Liver (tissue), 8 donors: ENCODE measurements at regions not wholly inside any gene's neighbourhood (a gene's known extent, or its start where the extent isn't known, plus 50 kb on each side); places are given as distances from the start of the nearest gene placed in this dataset.

Source experiments
- DNase-seq: peaks from one replicate; pipeline ENCODE4 v3.0.0-alpha.2; 2017; ENCODE audit warnings: low spot score
- H3K27ac ChIP-seq, 2 donors: one replicate each; pipeline ENCODE4 v1.7.0; 2013; ENCODE audit warnings: inconsistent platforms in 2 of 2, low read length in 2 of 2, control low read depth in 1 of 2, low read depth in 1 of 2, mild to moderate bottlenecking in 1 of 2
- H3K27me3 ChIP-seq, 4 donors: one replicate each; pipeline versions ENCODE4 v1.6.1 to v1.7.0; 2013; ENCODE audit warnings: low read length in 3 of 4, inconsistent platforms in 1 of 4, mild to moderate bottlenecking in 1 of 4, moderate library complexity in 1 of 4; ENCODE audit not compliant: control insufficient read depth in 4 of 4, insufficient read depth in 4 of 4
- H3K36me3 ChIP-seq, 4 donors: one replicate each; pipeline versions ENCODE4 v1.6.1 to v1.7.0; 2013; ENCODE audit warnings: low read length in 3 of 4, mild to moderate bottlenecking in 3 of 4, low read depth in 1 of 4, moderate library complexity in 1 of 4; ENCODE audit not compliant: control insufficient read depth in 4 of 4, insufficient read depth in 3 of 4
- H3K4me1 ChIP-seq, 4 donors: one replicate each; pipeline versions ENCODE4 v1.6.1 to v1.7.0; 2013; ENCODE audit warnings: low read length in 3 of 4, mild to moderate bottlenecking in 3 of 4, moderate library complexity in 1 of 4; ENCODE audit not compliant: control insufficient read depth in 4 of 4, insufficient read depth in 4 of 4
- H3K4me3 ChIP-seq, 3 donors: one replicate each; pipeline versions ENCODE4 v1.6.1 to v1.7.0; 2013; ENCODE audit warnings: low read length in 3 of 3, control low read depth in 1 of 3, low read depth in 1 of 3, mild to moderate bottlenecking in 1 of 3
- H3K9ac ChIP-seq, 2 donors: one replicate each; pipeline ENCODE4 v1.7.0; 2013; ENCODE audit warnings: low read length in 2 of 2, mild to moderate bottlenecking in 2 of 2, moderate library complexity in 2 of 2, control low read depth in 1 of 2, low read depth in 1 of 2
- H3K9me3 ChIP-seq, 4 donors: one replicate each; pipeline versions ENCODE4 v1.6.1 to v1.7.0; 2013; ENCODE audit warnings: low read length in 3 of 4; ENCODE audit not compliant: control insufficient read depth in 4 of 4
- EGR1 ChIP-seq, 2 donors: IDR thresholded peaks; 2 replicates each; pipeline ENCODE4 v1.6.1; 2016 to 2018; ENCODE audit warnings: antibody characterized with exemption in 2 of 2, low read depth in 2 of 2
- FOXA2 ChIP-seq: IDR thresholded peaks from 2 replicates; pipeline ENCODE4 v1.6.1; 2016; ENCODE audit warnings: antibody characterized with exemption
- HNF4G ChIP-seq: IDR thresholded peaks from 2 replicates; pipeline ENCODE4 v1.6.1; 2016; ENCODE audit warnings: antibody characterized with exemption
- NR2F2 ChIP-seq: IDR thresholded peaks from 2 replicates; pipeline ENCODE4 v1.6.1; 2016; ENCODE audit warnings: antibody characterized with exemption
- RAD21 ChIP-seq, 2 donors: IDR thresholded peaks; 2 replicates each; pipeline ENCODE4 v1.6.1; 2016; ENCODE audit warnings: antibody characterized with exemption in 2 of 2, mild to moderate bottlenecking in 2 of 2
- RXRA ChIP-seq, 2 donors: IDR thresholded peaks; 2 replicates each; pipeline ENCODE4 v1.6.1; 2017 to 2018; ENCODE audit warnings: antibody characterized with exemption in 2 of 2, mild to moderate bottlenecking in 1 of 2
- SP1 ChIP-seq: IDR thresholded peaks from 2 replicates; pipeline ENCODE4 v1.6.1; 2018; ENCODE audit warnings: antibody characterized with exemption, mild to moderate bottlenecking
- TAF1 ChIP-seq: conservative IDR thresholded peaks from 2 replicates; pipeline ENCODE4 v1.6.1; 2016; ENCODE audit warnings: antibody characterized with exemption, mild to moderate bottlenecking
- YY1 ChIP-seq: IDR thresholded peaks from 2 replicates; pipeline ENCODE4 v1.6.1; 2016; ENCODE audit warnings: antibody characterized with exemption, mild to moderate bottlenecking
- WGBS: extraction: QIAGEN DNeasy Blood & Tissue Kit; methylation state at CpG from one replicate; pipeline ENCODE4 v1.1.7; 2013; 5-methylcytosine and 5-hydroxymethylcytosine counted together
- TF ChIP-seq, protein P1 (sequence below): IDR thresholded peaks from 2 replicates; pipeline ENCODE4 v1.6.1; 2016; ENCODE audit warnings: antibody characterized with exemption
- TF ChIP-seq, protein P2 (sequence below): IDR thresholded peaks from 2 replicates; pipeline ENCODE4 v1.6.1; 2016; ENCODE audit warnings: antibody characterized with exemption
- TF ChIP-seq, protein P3 (sequence below): fragments of 150-350 bp; IDR thresholded peaks from 2 replicates; pipeline ENCODE4 v1.5.1; 2017; ENCODE audit warnings: improper control_type of control experiment, low read depth, low read length; ENCODE audit not compliant: missing input control
- TF ChIP-seq, protein P4 (sequence below): IDR thresholded peaks from 2 replicates; pipeline ENCODE4 v1.6.1; 2016; ENCODE audit warnings: antibody characterized with exemption, mild to moderate bottlenecking
- donor health status: healthy.
- donor health status: healthy.
- donor health status: healthy.
- donor health status: healthy.
- donor health status: healthy.

DNA sequence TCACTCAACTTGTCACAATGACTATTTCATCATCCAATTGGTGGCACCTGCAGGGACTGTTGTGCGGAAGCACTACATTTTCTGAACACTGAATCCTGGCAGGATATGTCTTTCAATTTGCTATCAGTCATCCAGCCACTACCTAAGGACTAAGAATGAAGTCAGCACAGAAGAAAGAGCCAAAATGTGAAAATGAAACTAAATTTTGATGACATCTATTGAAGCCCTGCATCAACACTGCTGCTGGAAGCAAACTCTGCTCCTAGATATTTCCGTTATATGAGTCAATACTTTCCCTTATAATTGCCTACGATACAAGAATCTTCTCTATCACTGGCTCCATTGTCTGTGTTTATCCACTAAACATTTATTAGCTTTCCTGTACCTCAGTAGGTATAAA is 917.9 kb downstream of the RAPGEF2 start:
- no peak overlapping the region for H3K9ac ChIP-seq
- 91% methylated on average over 3 of the region's 3 CpGs for WGBS
- no peaks in the 10 kb centered on the region for H3K4me1 ChIP-seq
- H3K9me3 ChIP-seq, result no peaks in the 10 kb centered on the region
- no peak for DNase-seq
- no peaks in the 10 kb centered on the region for H3K36me3 ChIP-seq
- H3K4me3 ChIP-seq, result no peak overlapping the region
- TF ChIP-seq TAF1, result no peak
- no peaks in the 10 kb centered on the region for H3K27me3 ChIP-seq
- no peak overlapping the region for H3K27ac ChIP-seq

DNA sequence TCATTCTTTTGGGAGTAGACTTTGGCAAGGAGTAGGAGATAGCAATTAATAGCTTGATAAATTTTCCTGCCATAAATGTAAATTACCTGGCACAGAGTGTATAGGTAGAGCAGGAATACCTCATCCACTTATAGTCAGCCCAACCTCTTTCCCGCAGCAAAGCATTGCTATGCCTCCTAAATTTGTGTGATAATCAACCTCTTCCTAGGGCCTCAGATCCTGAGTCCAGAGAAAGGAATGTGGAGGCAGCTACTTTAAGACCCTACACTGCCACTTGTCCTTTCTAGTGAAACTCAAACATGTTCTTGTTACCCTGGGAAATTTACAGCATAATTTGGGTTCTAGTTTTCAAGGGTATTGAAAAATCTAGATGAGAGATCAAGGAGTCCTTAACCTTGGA is 919.0 kb downstream of the RAPGEF2 start:
- Histone ChIP-seq H3K4me1 (no peaks in the 10 kb centered on the region), H3K9me3 (peaks cover 0 to 1% (median 0%) of the 10 kb centered on the region in 4 donors), H3K36me3 (no peaks in the 10 kb centered on the region), H3K4me3 (no peak overlapping the region), H3K27ac (no peak overlapping the region), H3K9ac (no peak overlapping the region), H3K27me3 (no peaks in the 10 kb centered on the region)
- 91% methylated on average over 1 of the region's 1 CpG for WGBS
- TF ChIP-seq HNF4G, result no peak
- TF ChIP-seq FOXA2, result no peak
- TF ChIP-seq RXRA (IDR thresholded peaks at IDR 0.05), result no peak
- TF ChIP-seq, protein P1, sequence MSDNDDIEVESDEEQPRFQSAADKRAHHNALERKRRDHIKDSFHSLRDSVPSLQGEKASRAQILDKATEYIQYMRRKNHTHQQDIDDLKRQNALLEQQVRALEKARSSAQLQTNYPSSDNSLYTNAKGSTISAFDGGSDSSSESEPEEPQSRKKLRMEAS, result no peak
- TF ChIP-seq, protein P2, sequence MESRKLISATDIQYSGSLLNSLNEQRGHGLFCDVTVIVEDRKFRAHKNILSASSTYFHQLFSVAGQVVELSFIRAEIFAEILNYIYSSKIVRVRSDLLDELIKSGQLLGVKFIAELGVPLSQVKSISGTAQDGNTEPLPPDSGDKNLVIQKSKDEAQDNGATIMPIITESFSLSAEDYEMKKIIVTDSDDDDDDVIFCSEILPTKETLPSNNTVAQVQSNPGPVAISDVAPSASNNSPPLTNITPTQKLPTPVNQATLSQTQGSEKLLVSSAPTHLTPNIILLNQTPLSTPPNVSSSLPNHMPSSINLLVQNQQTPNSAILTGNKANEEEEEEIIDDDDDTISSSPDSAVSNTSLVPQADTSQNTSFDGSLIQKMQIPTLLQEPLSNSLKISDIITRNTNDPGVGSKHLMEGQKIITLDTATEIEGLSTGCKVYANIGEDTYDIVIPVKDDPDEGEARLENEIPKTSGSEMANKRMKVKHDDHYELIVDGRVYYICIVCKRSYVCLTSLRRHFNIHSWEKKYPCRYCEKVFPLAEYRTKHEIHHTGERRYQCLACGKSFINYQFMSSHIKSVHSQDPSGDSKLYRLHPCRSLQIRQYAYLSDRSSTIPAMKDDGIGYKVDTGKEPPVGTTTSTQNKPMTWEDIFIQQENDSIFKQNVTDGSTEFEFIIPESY, result no peak
- no peak for DNase-seq

DNA sequence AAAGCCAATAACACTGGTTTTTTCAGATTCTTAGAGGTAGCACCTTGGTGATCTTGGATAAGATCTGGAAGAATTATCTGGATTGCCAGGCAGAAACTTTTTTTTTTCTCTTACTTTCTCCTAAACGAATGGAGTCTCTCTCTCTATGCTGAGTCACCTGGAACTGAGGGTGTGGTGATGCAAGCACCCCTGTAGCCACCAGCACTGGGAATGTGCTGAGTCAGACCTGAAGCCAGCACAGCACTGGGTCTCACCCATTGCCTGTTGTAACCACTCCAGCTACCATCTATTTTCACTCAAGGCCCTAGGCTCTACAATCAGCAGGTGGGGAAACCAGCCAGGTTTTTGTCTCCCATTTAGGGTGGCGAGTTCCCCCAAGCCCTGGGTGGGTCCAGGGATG is 923.8 kb downstream of the RAPGEF2 start:
- H3K36me3 ChIP-seq, result no peaks in the 10 kb centered on the region
- no peak for TF ChIP-seq SP1
- TF ChIP-seq RAD21 (IDR thresholded peaks at IDR 0.05), result no peak
- TF ChIP-seq, protein P3, sequence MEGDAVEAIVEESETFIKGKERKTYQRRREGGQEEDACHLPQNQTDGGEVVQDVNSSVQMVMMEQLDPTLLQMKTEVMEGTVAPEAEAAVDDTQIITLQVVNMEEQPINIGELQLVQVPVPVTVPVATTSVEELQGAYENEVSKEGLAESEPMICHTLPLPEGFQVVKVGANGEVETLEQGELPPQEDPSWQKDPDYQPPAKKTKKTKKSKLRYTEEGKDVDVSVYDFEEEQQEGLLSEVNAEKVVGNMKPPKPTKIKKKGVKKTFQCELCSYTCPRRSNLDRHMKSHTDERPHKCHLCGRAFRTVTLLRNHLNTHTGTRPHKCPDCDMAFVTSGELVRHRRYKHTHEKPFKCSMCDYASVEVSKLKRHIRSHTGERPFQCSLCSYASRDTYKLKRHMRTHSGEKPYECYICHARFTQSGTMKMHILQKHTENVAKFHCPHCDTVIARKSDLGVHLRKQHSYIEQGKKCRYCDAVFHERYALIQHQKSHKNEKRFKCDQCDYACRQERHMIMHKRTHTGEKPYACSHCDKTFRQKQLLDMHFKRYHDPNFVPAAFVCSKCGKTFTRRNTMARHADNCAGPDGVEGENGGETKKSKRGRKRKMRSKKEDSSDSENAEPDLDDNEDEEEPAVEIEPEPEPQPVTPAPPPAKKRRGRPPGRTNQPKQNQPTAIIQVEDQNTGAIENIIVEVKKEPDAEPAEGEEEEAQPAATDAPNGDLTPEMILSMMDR, result no peak
- TF ChIP-seq NR2F2, result no peak
- TF ChIP-seq TAF1, result no peak
- TF ChIP-seq, protein P1, result no peak
- TF ChIP-seq YY1, result no peak
- no peak for TF ChIP-seq HNF4G
- no peak for TF ChIP-seq EGR1 (IDR thresholded peaks at IDR 0.05; ENCODE audit: low read depth in 2 of 2)
- TF ChIP-seq, protein P4, sequence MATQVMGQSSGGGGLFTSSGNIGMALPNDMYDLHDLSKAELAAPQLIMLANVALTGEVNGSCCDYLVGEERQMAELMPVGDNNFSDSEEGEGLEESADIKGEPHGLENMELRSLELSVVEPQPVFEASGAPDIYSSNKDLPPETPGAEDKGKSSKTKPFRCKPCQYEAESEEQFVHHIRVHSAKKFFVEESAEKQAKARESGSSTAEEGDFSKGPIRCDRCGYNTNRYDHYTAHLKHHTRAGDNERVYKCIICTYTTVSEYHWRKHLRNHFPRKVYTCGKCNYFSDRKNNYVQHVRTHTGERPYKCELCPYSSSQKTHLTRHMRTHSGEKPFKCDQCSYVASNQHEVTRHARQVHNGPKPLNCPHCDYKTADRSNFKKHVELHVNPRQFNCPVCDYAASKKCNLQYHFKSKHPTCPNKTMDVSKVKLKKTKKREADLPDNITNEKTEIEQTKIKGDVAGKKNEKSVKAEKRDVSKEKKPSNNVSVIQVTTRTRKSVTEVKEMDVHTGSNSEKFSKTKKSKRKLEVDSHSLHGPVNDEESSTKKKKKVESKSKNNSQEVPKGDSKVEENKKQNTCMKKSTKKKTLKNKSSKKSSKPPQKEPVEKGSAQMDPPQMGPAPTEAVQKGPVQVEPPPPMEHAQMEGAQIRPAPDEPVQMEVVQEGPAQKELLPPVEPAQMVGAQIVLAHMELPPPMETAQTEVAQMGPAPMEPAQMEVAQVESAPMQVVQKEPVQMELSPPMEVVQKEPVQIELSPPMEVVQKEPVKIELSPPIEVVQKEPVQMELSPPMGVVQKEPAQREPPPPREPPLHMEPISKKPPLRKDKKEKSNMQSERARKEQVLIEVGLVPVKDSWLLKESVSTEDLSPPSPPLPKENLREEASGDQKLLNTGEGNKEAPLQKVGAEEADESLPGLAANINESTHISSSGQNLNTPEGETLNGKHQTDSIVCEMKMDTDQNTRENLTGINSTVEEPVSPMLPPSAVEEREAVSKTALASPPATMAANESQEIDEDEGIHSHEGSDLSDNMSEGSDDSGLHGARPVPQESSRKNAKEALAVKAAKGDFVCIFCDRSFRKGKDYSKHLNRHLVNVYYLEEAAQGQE, result no peak

More for the DNA sequence above, 923.8 kb downstream of the RAPGEF2 start:
- DNase-seq, result no peak
- Histone ChIP-seq H3K4me1 (no peaks in the 10 kb centered on the region), H3K9me3 (peaks cover 0 to 1% (median 0%) of the 10 kb centered on the region in 4 donors), H3K9ac (no peak overlapping the region), H3K27me3 (no peaks in the 10 kb centered on the region), H3K4me3 (no peak overlapping the region), H3K27ac (no peak overlapping the region)
- 60% methylated on average over 2 of the region's 2 CpGs for WGBS
